Heart left ventricle (tissue), 13 donors: ENCODE measurements at regions not wholly inside any gene's neighbourhood (a gene's known extent, or its start where the extent isn't known, plus 50 kb on each side); places are given as distances from the start of the nearest gene placed in this dataset.

ENCODE experiments used
- CTCF ChIP-seq, 12 donors: fragments of 200-600 bp; sonication (generic) in 4 of 12; IDR thresholded peaks; one replicate each; pipeline versions ENCODE4 v1.5.0 to v1.8.0; 2018 to 2022; ENCODE audit warnings: antibody characterized with exemption in 12 of 12, mild to moderate bottlenecking in 5 of 12
- POLR2A ChIP-seq, 2 donors: fragments of 450-650 bp; IDR thresholded peaks; one replicate each; pipeline ENCODE4 v1.6.1; 2017; ENCODE audit warnings: antibody characterized with exemption in 2 of 2, mild to moderate bottlenecking in 2 of 2, moderate library complexity in 2 of 2
- donor health status: ischemic (EF 13 %, LVEDD 7.1; RV severe dilation, severe dysfunction).
- donor health status: DM: no; HTN: yes; CAD: no.
- donor health status: DM: no; HTN: no; CAD: no.
- donor health status: ischemic (EF 25% LVEDD 6.9; RV normal size, moderate dysfunction).
- donor health status: ischemic (EF 25% LVEDD 5.7; RV mildly dilated, moderate dysfunction).
- donor health status: ischemic (EF 35%, LVEDD 5.7; RV mildly dilated, moderate dysfunction).
- donor health status: nonischemic (EF 11% LVEDD 7.7; RV severe dilation, severe dysfunction).
- donor health status: DM: yes; HTN: yes; CAD: no.
- donor health status: PGD.
- donor health status: ischemic (EF 29% LVEDD 5.4; RV normal size, mild dysfunction).
- donor health status: nonischemic (EF 23%, LVEDD 6.1; RV moderate dilation, normal function).

- TF ChIP-seq CTCF (IDR thresholded peaks at IDR 0.05) = no peak
- no peak for TF ChIP-seq POLR2A (IDR thresholded peaks at IDR 0.05)
Measured at GRCh38 chr3:124496061-124496460, 234.2 kb upstream of the UMPS start.
